PC-3 (cell line): ENCODE measurements at regions not wholly inside any gene's neighbourhood (a gene's known extent, or its start where the extent isn't known, plus 50 kb on each side); places are given as distances from the start of the nearest gene placed in this dataset.

Experiments
- EZH2 ChIP-seq: fragments of 300-600 bp; sonication (generic); IDR thresholded peaks from one replicate; pipeline ENCODE4 v1.6.1; 2017; ENCODE audit warnings: antibody characterized with exemption, mild to moderate bottlenecking, low read length; ENCODE audit not compliant: unreplicated experiment
- TF ChIP-seq, protein P1 (sequence below): fragments of 300-600 bp; sonication (generic); conservative IDR thresholded peaks from 2 replicates; pipeline ENCODE4 v1.5.1; 2017; ENCODE audit warnings: antibody characterized with exemption, low read depth, mild to moderate bottlenecking, low read length

DNA sequence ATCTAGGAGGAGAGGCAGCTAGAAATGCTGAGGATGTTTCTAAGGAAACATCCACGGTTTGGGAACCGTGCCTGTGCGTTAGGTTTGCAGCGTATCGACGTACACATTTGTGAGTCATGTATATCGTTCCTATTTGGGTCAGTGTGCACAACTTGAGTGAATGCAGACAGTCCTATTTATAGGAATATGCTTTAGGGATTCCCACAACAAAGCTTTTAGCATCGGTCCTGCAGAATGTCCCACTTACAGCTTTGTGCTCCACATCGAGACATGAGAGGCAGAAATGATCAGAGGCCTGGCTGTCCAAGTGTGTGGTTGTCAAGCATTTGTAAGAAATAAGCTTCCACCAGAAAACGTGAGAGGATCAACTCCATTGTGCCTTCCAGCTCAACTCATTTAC lies 1282.7 kb upstream of the WWC1 start:
- no peak for TF ChIP-seq EZH2
- TF ChIP-seq, protein P1, sequence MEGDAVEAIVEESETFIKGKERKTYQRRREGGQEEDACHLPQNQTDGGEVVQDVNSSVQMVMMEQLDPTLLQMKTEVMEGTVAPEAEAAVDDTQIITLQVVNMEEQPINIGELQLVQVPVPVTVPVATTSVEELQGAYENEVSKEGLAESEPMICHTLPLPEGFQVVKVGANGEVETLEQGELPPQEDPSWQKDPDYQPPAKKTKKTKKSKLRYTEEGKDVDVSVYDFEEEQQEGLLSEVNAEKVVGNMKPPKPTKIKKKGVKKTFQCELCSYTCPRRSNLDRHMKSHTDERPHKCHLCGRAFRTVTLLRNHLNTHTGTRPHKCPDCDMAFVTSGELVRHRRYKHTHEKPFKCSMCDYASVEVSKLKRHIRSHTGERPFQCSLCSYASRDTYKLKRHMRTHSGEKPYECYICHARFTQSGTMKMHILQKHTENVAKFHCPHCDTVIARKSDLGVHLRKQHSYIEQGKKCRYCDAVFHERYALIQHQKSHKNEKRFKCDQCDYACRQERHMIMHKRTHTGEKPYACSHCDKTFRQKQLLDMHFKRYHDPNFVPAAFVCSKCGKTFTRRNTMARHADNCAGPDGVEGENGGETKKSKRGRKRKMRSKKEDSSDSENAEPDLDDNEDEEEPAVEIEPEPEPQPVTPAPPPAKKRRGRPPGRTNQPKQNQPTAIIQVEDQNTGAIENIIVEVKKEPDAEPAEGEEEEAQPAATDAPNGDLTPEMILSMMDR, result no peak
